Breast epithelium (tissue), 4 donors: ENCODE measurements at regions not wholly inside any gene's neighbourhood (a gene's known extent, or its start where the extent isn't known, plus 50 kb on each side); places are given as distances from the start of the nearest gene placed in this dataset.
A peak's percentile ranks its signal among the peaks of the same experiment; 100 is the strongest.

ENCODE experiments used
- DNase-seq, 2 donors: peaks; one replicate each; pipeline ENCODE4 v3.0.0-alpha.2; 2019; ENCODE audit warnings: low spot score in 2 of 2
- H3K27ac ChIP-seq, 2 donors: fragments of 200-600 bp; sonication (generic) in 1 of 2; one replicate each; pipeline ENCODE4 v1.5.1; 2016 to 2019; ENCODE audit warnings: mild to moderate bottlenecking in 1 of 2
- H3K27me3 ChIP-seq, 2 donors: fragments of 200-600 bp; sonication (generic) in 1 of 2; one replicate each; pipeline versions ENCODE4 v1.5.1 to v1.6.0; 2017 to 2019; ENCODE audit warnings: control low read depth in 1 of 2, mild to moderate bottlenecking in 1 of 2
- H3K36me3 ChIP-seq: fragments of 200-600 bp; one replicate; pipeline ENCODE4 v1.5.1; 2019
- H3K4me1 ChIP-seq, 2 donors: fragments of 200-600 bp; sonication (generic); one replicate each; pipeline ENCODE4 v1.5.1; 2016 to 2019; ENCODE audit warnings: control low read depth in 1 of 2
- H3K4me3 ChIP-seq, 3 donors: fragments of 200-600 bp; sonication (generic); 1 replicate in 2 of 3; 2 replicates in 1 of 3; pipeline ENCODE4 v1.5.1; 2016 to 2019; ENCODE audit warnings: mild to moderate bottlenecking in 3 of 3, moderate library complexity in 2 of 3
- H3K9me3 ChIP-seq, 2 donors: fragments of 200-600 bp; sonication (generic) in 1 of 2; one replicate each; pipeline ENCODE4 v1.5.1; 2016 to 2019; ENCODE audit warnings: control low read depth in 1 of 2
- CTCF ChIP-seq, 3 donors: fragments of 450-650 bp; IDR thresholded peaks; one replicate each; pipeline ENCODE4 v1.5.1; 2016 to 2017; ENCODE audit warnings: antibody characterized with exemption in 3 of 3, mild to moderate bottlenecking in 3 of 3, moderate library complexity in 3 of 3
- POLR2A ChIP-seq: fragments of 450-650 bp; IDR thresholded peaks from one replicate; pipeline ENCODE4 v1.6.1; 2016; ENCODE audit warnings: antibody characterized with exemption, mild to moderate bottlenecking, moderate library complexity
- POLR2AphosphoS5 ChIP-seq, 3 donors: sonication (generic); formaldehyde crosslinking; IDR thresholded peaks; one replicate each; pipeline ENCODE4 v1.6.1; 2017; ENCODE audit warnings: antibody characterized with exemption in 3 of 3
- intact Hi-C: fragments of 100-400 bp; cut with DNase I; formaldehyde crosslinking; loops from one replicate; pipeline ENCODE4 v1.15.1; 2023; ENCODE audit warnings: low total_unique reads

DNA sequence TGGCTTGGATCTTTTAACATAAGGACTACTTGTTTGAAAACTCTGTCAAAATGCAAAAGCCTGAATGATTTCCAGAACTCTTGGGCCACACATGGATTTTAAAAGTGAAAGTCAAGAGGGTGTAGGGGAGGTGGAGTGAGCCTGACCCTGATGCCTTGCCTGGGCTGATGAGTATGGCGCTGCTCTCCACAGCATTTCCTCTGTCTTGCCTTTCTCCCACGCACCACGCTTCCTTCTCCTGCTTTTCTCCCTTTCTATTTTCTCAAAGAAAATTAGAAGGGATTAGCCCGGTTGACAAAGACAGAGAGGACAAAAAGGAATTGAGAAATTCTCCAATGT, 207.0 kb upstream of the CCDC68 start:
- intact Hi-C loops = no loop called here
- TF ChIP-seq POLR2AphosphoS5 (IDR thresholded peaks at IDR 0.05) = no peak
- no peak for TF ChIP-seq POLR2A
- no peak for TF ChIP-seq CTCF (IDR thresholded peaks at IDR 0.05)
- Histone ChIP-seq H3K4me3 (no peak overlapping the region), H3K27me3 (no peaks in the 10 kb centered on the region), H3K4me1 (no peaks in the 10 kb centered on the region), H3K9me3 (no peaks in the 10 kb centered on the region), H3K36me3 (no peaks in the 10 kb centered on the region), H3K27ac (no peak overlapping the region)
- DNase-seq = no peak

GRCh38 chr18:55163550-55163949, 204.3 kb upstream of the CCDC68 start:
- TF ChIP-seq CTCF (IDR thresholded peaks at IDR 0.05) (no peak), POLR2AphosphoS5 (IDR thresholded peaks at IDR 0.05) (no peak), POLR2A (no peak)
- no peaks in the 10 kb centered on the region for H3K4me1 ChIP-seq
- no peak overlapping the region for H3K27ac ChIP-seq
- no peaks in the 10 kb centered on the region for H3K27me3 ChIP-seq
- H3K4me3 ChIP-seq = no peak overlapping the region
- no peaks in the 10 kb centered on the region for H3K36me3 ChIP-seq
- intact Hi-C loops = no loop called here
- no peak for DNase-seq
- H3K9me3 ChIP-seq = no peaks in the 10 kb centered on the region

DNA sequence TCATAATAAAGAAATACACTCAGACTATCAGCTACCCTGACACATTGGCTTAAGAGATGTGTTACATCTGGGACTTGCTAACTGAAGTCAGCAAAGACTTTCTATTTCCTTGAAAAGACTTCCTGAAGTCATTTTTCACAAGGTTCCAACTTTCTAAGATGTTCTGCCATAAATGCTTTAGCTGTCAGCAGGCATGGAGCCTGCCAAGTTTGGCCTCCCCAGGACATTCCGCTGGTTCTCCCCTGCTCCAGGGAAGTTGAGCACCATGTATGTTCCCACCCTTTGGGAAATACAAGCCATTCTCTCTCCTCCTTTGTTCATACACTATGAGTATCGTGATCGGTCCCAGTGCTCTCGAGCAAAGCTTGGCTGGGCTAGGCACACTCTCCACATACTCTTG, 202.7 kb upstream of the CCDC68 start:
- no peak overlapping the region for H3K4me3 ChIP-seq
- no peaks in the 10 kb centered on the region for H3K36me3 ChIP-seq
- TF ChIP-seq POLR2AphosphoS5 (IDR thresholded peaks at IDR 0.05) (peak in 1 of 3 donors; percentile 48), POLR2A (no peak)
- no peak overlapping the region for H3K27ac ChIP-seq
- no peak for DNase-seq
- H3K4me1 ChIP-seq = no peaks in the 10 kb centered on the region
- intact Hi-C loops = no loop called here
- H3K9me3 ChIP-seq = no peaks in the 10 kb centered on the region
- no peaks in the 10 kb centered on the region for H3K27me3 ChIP-seq

DNA sequence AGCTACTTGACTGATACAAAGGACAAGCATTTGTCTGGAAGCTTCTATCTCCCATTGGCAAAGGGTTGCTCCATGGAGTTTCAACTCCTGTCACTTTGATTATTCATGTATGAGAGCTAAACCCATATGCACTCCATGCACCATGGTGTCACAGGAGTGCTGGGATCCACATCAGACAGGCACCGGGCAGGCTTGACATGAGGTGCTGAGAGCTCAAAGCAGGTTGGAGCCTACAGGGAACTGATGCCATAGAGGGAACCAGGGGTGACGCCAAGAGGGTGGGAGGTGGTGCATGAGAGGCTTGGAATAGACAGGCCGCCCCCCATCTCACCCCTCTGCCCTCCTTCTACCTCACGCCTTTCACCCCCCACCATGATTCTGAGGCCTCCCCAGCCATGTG, 199.8 kb upstream of the CCDC68 start:
- Histone ChIP-seq H3K9me3 (no peaks in the 10 kb centered on the region), H3K36me3 (no peaks in the 10 kb centered on the region), H3K4me3 (no peak overlapping the region), H3K4me1 (no peaks in the 10 kb centered on the region), H3K27me3 (no peaks in the 10 kb centered on the region), H3K27ac (no peak overlapping the region)
- TF ChIP-seq CTCF (IDR thresholded peaks at IDR 0.05) (no peak), POLR2A (no peak), POLR2AphosphoS5 (IDR thresholded peaks at IDR 0.05) (no peak)
- no peak for DNase-seq
- intact Hi-C loops = no loop called here

DNA sequence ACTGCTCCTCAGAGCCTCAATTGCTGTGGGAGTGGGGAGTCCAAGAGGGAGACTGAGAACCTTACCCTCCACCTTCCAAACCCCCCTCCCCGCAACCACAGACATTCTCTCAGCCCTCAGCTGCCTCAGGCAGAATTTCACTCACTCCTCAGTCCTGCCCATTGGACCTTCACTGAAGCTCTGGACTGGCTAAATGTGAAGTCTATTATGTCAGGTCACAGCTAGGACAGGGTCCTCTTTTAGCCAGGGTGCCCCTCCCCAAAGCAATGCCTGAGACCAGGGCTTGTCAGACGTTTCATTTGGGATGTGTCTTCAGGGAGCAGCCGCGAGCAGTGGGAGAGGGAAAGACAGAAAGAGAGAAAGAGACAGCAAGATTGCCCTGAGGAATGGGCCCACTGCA, 199.3 kb upstream of the CCDC68 start:
- TF ChIP-seq CTCF (IDR thresholded peaks at IDR 0.05) (no peak), POLR2A (no peak), POLR2AphosphoS5 (IDR thresholded peaks at IDR 0.05) (no peak)
- intact Hi-C loops = no loop called here

DNA sequence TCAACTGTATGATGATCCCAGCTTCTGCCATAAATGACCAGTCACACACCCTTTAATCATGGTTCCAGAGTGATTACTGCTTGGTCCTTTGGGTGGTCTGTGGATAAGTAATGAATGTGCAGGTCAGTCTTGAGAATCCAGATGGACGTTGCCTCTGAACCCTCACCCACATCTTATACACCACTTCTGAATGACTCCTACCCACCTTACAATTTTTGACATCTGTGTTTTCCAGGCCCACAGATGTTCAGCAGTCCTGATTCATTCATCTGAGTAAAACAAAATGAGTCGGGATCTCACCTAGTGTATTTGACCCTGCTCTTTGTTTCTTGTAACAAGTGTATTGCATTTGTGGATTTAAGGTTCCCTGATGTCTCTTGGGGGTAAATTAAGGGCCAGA, 194.1 kb upstream of the CCDC68 start:
- H3K36me3 ChIP-seq = no peaks in the 10 kb centered on the region
- H3K9me3 ChIP-seq = no peaks in the 10 kb centered on the region
- no peak for DNase-seq
- no peak overlapping the region for H3K27ac ChIP-seq
- intact Hi-C loops = no loop called here
- no peaks in the 10 kb centered on the region for H3K4me1 ChIP-seq
- TF ChIP-seq POLR2A = no peak
- no peak for TF ChIP-seq CTCF (IDR thresholded peaks at IDR 0.05)
- TF ChIP-seq POLR2AphosphoS5 (IDR thresholded peaks at IDR 0.05) = no peak
- H3K4me3 ChIP-seq = no peak overlapping the region
- H3K27me3 ChIP-seq = no peaks in the 10 kb centered on the region

More for the DNA sequence above, 199.3 kb upstream of the CCDC68 start:
- H3K9me3 ChIP-seq = no peaks in the 10 kb centered on the region
- no peaks in the 10 kb centered on the region for H3K4me1 ChIP-seq
- no peaks in the 10 kb centered on the region for H3K27me3 ChIP-seq
- no peak for DNase-seq
- H3K27ac ChIP-seq = no peak overlapping the region
- no peaks in the 10 kb centered on the region for H3K36me3 ChIP-seq
- H3K4me3 ChIP-seq = no peak overlapping the region
